Naive thymus-derived CD4-positive, alpha-beta T cell (primary cell): ENCODE measurements at regions not wholly inside any gene's neighbourhood (a gene's known extent, or its start where the extent isn't known, plus 50 kb on each side); places are given as distances from the start of the nearest gene placed in this dataset.

Experiments
- ATAC-seq: fragments of 150-1000 bp; cut with Tn5 transposase; 2 replicates; pipeline ENCODE4 v1.10.0; 2021; ENCODE audit warnings: mild to moderate bottlenecking, moderate library complexity
- CTCF ChIA-PET: fragments of 350-600 bp; sonication (Branson Sonifier 250); formaldehyde crosslinking; loops from one replicate; lab custom pipeline; 2021; ENCODE audit warnings: antibody characterized with exemption; lab: Charles Lee
- POLR2A ChIA-PET: fragments of 350-600 bp; sonication (Branson Sonifier 250); formaldehyde crosslinking; loops from one replicate; lab custom pipeline; 2021; ENCODE audit warnings: antibody characterized with exemption, inconsistent platforms; lab: Charles Lee
- DNase-seq, 9 donors: peaks; one replicate each; pipeline versions ENCODE4 v3.0.0 to v3.0.0-alpha.2; 2020 to 2022; ENCODE audit warnings: mixed read lengths in 1 of 9
- H3K27ac ChIP-seq: one replicate; pipeline ENCODE4 v1.7.0; 2013; ENCODE audit warnings: mild to moderate bottlenecking, low read depth, low read length, moderate library complexity
- H3K27me3 ChIP-seq, 2 donors: one replicate each; pipeline ENCODE4 v1.7.0; 2013; ENCODE audit warnings: low read length in 2 of 2, mild to moderate bottlenecking in 2 of 2, moderate library complexity in 2 of 2; ENCODE audit not compliant: control insufficient read depth in 2 of 2, insufficient read depth in 2 of 2
- H3K36me3 ChIP-seq, 3 experiments: 1 replicate in 2 of 3; 2 replicates in 1 of 3; pipeline ENCODE4 v1.7.0; 2013; ENCODE audit warnings: low read length in 3 of 3, mild to moderate bottlenecking in 3 of 3, moderate library complexity in 1 of 3; ENCODE audit not compliant: insufficient read depth in 3 of 3, control insufficient read depth in 2 of 3
- H3K4me1 ChIP-seq, 2 donors: one replicate each; pipeline ENCODE4 v1.7.0; 2013; ENCODE audit warnings: low read length in 2 of 2, mild to moderate bottlenecking in 2 of 2, moderate library complexity in 1 of 2; ENCODE audit not compliant: control insufficient read depth in 2 of 2, insufficient read depth in 2 of 2
- H3K4me3 ChIP-seq: 2 replicates; pipeline ENCODE4 v1.7.0; 2013; ENCODE audit warnings: mild to moderate bottlenecking, low read length
- H3K9me3 ChIP-seq, 3 experiments: 1 replicate in 2 of 3; 2 replicates in 1 of 3; pipeline ENCODE4 v1.7.0; 2013; ENCODE audit warnings: low read length in 3 of 3; ENCODE audit not compliant: control insufficient read depth in 2 of 3
- H3K27ac Mint-ChIP-seq, 9 donors: one replicate each; pipeline ENCODE4 v1.8.0; 2020 to 2022; ENCODE audit warnings: mixed read lengths in 9 of 9, mild to moderate bottlenecking in 8 of 9, moderate library complexity in 5 of 9, inconsistent platforms in 2 of 9
- H3K27me3 Mint-ChIP-seq, 5 donors: one replicate each; pipeline ENCODE4 v1.8.0; 2021 to 2022; ENCODE audit warnings: mixed read lengths in 5 of 5, mild to moderate bottlenecking in 1 of 5
- H3K36me3 Mint-ChIP-seq, 5 donors: one replicate each; pipeline ENCODE4 v1.8.0; 2020 to 2022; ENCODE audit warnings: mixed read lengths in 5 of 5, mild to moderate bottlenecking in 3 of 5, inconsistent platforms in 1 of 5
- H3K4me1 Mint-ChIP-seq, 7 donors: one replicate each; pipeline ENCODE4 v1.8.0; 2020 to 2022; ENCODE audit warnings: mixed read lengths in 7 of 7, mild to moderate bottlenecking in 3 of 7, inconsistent platforms in 1 of 7
- H3K4me3 Mint-ChIP-seq, 10 donors: one replicate each; pipeline ENCODE4 v1.8.0; 2020 to 2022; ENCODE audit warnings: mild to moderate bottlenecking in 10 of 10, mixed read lengths in 10 of 10, moderate library complexity in 6 of 10, inconsistent platforms in 2 of 10
- H3K9me3 Mint-ChIP-seq, 11 donors: one replicate each; pipeline ENCODE4 v1.8.0; 2020 to 2022; ENCODE audit warnings: mixed read lengths in 11 of 11, mild to moderate bottlenecking in 4 of 11, inconsistent platforms in 1 of 11, moderate library complexity in 1 of 11
- intact Hi-C, 2 donors: fragments of 100-400 bp; cut with micrococcal nuclease; formaldehyde crosslinking; loops; one replicate each; pipeline ENCODE4 v1.15.1; 2023

GRCh38 chr1:5479876-5480646, 512.2 kb downstream of the NPHP4 start:
- ATAC-seq (no peak), DNase-seq (no peak)
- Mint-ChIP-seq H3K4me3 (no peak overlapping the region), H3K27ac (no peak overlapping the region), H3K36me3 (no peaks in the 10 kb centered on the region), H3K4me1 (peaks cover 0 to 14% (median 11%) of the 10 kb centered on the region in 7 donors), H3K9me3 (no peaks in the 10 kb centered on the region), H3K27me3 (peaks cover 0 to 14% (median 0%) of the 10 kb centered on the region in 5 donors)
- peaks cover 0 to 4% of the 10 kb centered on the region in 2 donors for H3K4me1 ChIP-seq
- intact Hi-C loops: loop anchor here in 1 of 2 donors (10.0 kb wide), 1 partner anchor 195 kb away; no protein-coding TSS in a partner anchor
- ChIA-PET CTCF (no interaction called here), POLR2A (no interaction called here)
- H3K27ac ChIP-seq: no peak overlapping the region
- no peaks in the 10 kb centered on the region for H3K36me3 ChIP-seq
- no peak overlapping the region for H3K4me3 ChIP-seq
- no peaks in the 10 kb centered on the region for H3K27me3 ChIP-seq
- H3K9me3 ChIP-seq: no peaks in the 10 kb centered on the region

- intact Hi-C loops: no loop called here
- no peak for ATAC-seq
- Mint-ChIP-seq H3K27me3 (peaks cover 0 to 14% (median 0%) of the 10 kb centered on the region in 5 donors), H3K36me3 (no peaks in the 10 kb centered on the region), H3K9me3 (no peaks in the 10 kb centered on the region), H3K4me3 (no peak overlapping the region), H3K4me1 (peaks cover 0 to 14% (median 11%) of the 10 kb centered on the region in 7 donors), H3K27ac (no peak overlapping the region)
- no peak overlapping the region for H3K4me3 ChIP-seq
- ChIA-PET POLR2A (no interaction called here), CTCF (interaction anchor here (0.6 kb wide), 1 partner anchor 126 kb away, joined by 3 read pairs; no protein-coding TSS in a partner anchor)
- no peaks in the 10 kb centered on the region for H3K36me3 ChIP-seq
- no peak for DNase-seq
- H3K27me3 ChIP-seq: no peaks in the 10 kb centered on the region
- H3K4me1 ChIP-seq: peaks cover 0 to 4% of the 10 kb centered on the region in 2 donors
- no peak overlapping the region for H3K27ac ChIP-seq
- H3K9me3 ChIP-seq: no peaks in the 10 kb centered on the region
These were observed 513.3 kb downstream of the NPHP4 start for GRCh38 chr1:5478961-5479360.

DNA sequence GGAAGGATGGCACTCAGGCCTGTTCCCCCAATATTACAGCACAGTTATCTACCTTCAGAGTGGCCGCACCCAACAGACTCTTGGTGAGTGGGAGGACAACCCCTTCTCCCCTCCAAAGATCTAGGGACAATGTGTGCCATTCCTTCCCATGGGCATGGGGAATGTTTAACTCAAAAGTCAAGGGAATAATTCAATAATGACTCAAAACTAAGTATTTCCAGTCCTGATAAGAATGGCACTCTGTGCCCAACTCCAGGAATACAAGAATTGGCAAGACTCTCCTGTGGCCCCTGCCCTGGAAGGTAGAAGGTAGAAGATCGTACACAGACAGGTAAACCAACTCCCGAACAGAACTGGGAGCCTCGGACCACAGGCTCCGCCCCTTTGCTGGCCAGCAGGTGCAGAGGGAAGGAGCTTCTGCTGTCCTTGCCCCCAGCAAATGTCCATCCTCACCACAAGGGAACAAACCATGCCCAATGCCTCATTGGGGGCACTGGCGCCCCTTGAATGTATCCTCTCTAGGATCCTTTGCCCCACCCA, 514.0 kb downstream of the NPHP4 start:
- Histone ChIP-seq H3K4me3 (no peak overlapping the region), H3K9me3 (no peaks in the 10 kb centered on the region), H3K27me3 (no peaks in the 10 kb centered on the region), H3K27ac (no peak overlapping the region), H3K4me1 (peaks cover 0 to 4% of the 10 kb centered on the region in 2 donors), H3K36me3 (no peaks in the 10 kb centered on the region)
- Mint-ChIP-seq H3K4me1 (peaks cover 0 to 14% (median 11%) of the 10 kb centered on the region in 7 donors), H3K27ac (no peak overlapping the region), H3K27me3 (peaks cover 0 to 14% (median 0%) of the 10 kb centered on the region in 5 donors), H3K4me3 (no peak overlapping the region), H3K9me3 (no peaks in the 10 kb centered on the region), H3K36me3 (no peaks in the 10 kb centered on the region)
- ChIA-PET CTCF (no interaction called here), POLR2A (no interaction called here)
- intact Hi-C loops: no loop called here
- no peak for DNase-seq
- no peak for ATAC-seq

GRCh38 chr1:5477716-5478115, 514.5 kb downstream of the NPHP4 start:
- POLR2A ChIA-PET: no interaction called here

GRCh38 chr1:5475572-5475971, 516.7 kb downstream of the NPHP4 start:
- Mint-ChIP-seq H3K9me3 (no peaks in the 10 kb centered on the region), H3K4me3 (no peak overlapping the region), H3K36me3 (no peaks in the 10 kb centered on the region), H3K4me1 (no peaks in the 10 kb centered on the region), H3K27me3 (peaks cover 0 to 7% (median 0%) of the 10 kb centered on the region in 5 donors), H3K27ac (no peak overlapping the region)
- DNase-seq: no peak
- Histone ChIP-seq H3K9me3 (no peaks in the 10 kb centered on the region), H3K4me3 (no peak overlapping the region), H3K27ac (no peak overlapping the region), H3K4me1 (no peaks in the 10 kb centered on the region), H3K36me3 (no peaks in the 10 kb centered on the region), H3K27me3 (no peaks in the 10 kb centered on the region)
- POLR2A ChIA-PET: no interaction called here
- CTCF ChIA-PET: interaction anchor here (1.6 kb wide), 1 partner anchor 35 kb away, joined by 3 read pairs; no protein-coding TSS in a partner anchor
- intact Hi-C loops: no loop called here
- no peak for ATAC-seq

More at GRCh38 chr1:5477716-5478115, 514.5 kb downstream of the NPHP4 start:
- ATAC-seq: no peak
- CTCF ChIA-PET: no interaction called here
- Mint-ChIP-seq H3K27me3 (peaks cover 0 to 10% (median 0%) of the 10 kb centered on the region in 5 donors), H3K27ac (no peak overlapping the region), H3K4me3 (no peak overlapping the region), H3K36me3 (no peaks in the 10 kb centered on the region), H3K4me1 (peaks cover 0 to 9% (median 7%) of the 10 kb centered on the region in 7 donors), H3K9me3 (no peaks in the 10 kb centered on the region)
- H3K9me3 ChIP-seq: no peaks in the 10 kb centered on the region
- intact Hi-C loops: no loop called here
- no peak for DNase-seq
- H3K36me3 ChIP-seq: no peaks in the 10 kb centered on the region
- H3K27ac ChIP-seq: no peak overlapping the region
- H3K4me1 ChIP-seq: peaks cover 0 to 4% of the 10 kb centered on the region in 2 donors
- no peak overlapping the region for H3K4me3 ChIP-seq
- H3K27me3 ChIP-seq: no peaks in the 10 kb centered on the region

DNA sequence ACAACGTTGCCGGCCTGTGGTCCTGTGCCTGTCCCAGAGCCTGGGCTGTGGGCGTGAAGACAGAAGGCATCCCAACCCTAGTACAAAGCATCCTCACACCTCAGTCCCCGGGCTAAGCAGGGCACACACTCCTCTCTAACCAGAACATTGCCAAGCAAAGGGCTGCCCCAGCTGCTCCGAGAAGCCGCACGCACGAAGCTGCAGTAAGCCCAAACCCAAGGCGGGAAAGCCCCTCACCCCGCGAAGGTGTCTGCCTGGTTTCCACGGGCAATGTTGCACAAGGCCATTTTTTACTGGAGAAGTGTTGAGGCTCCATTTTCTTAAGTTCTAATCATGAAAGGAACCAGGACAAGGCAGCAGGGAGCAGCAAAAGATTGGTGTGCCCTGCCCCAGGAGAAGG, 519.0 kb downstream of the NPHP4 start:
- H3K9me3 Mint-ChIP-seq: peaks cover 0 to 2% (median 0%) of the 10 kb centered on the region in 11 donors
- H3K4me1 Mint-ChIP-seq: peaks cover 0 to 6% (median 5%) of the 10 kb centered on the region in 7 donors
- no peak overlapping the region for H3K27ac Mint-ChIP-seq
- Histone ChIP-seq H3K4me1 (no peaks in the 10 kb centered on the region), H3K9me3 (no peaks in the 10 kb centered on the region), H3K4me3 (no peak overlapping the region), H3K27me3 (no peaks in the 10 kb centered on the region), H3K27ac (no peak overlapping the region), H3K36me3 (no peaks in the 10 kb centered on the region)
- H3K4me3 Mint-ChIP-seq: no peak overlapping the region
- intact Hi-C loops: no loop called here
- H3K27me3 Mint-ChIP-seq: peaks cover 0 to 7% (median 0%) of the 10 kb centered on the region in 5 donors
- ChIA-PET CTCF (no interaction called here), POLR2A (no interaction called here)
- DNase-seq (no peak), ATAC-seq (no peak)
- H3K36me3 Mint-ChIP-seq: no peaks in the 10 kb centered on the region
